BJ (cell line): ENCODE measurements at regions not wholly inside any gene's neighbourhood (a gene's known extent, or its start where the extent isn't known, plus 50 kb on each side); places are given as distances from the start of the nearest gene placed in this dataset.
"Not testable (repeated sequence)": the region's sequence is repeated elsewhere in the genome, so short reads cannot be mapped to it uniquely, and the experiment has no call there.

Experiments used
- CTCF ChIA-PET: fragments of 350-600 bp; formaldehyde crosslinking; extraction: SDS; loops from one replicate; lab custom pipeline; 2021; ENCODE audit warnings: antibody characterized with exemption, inconsistent platforms; lab: Yijun Ruan, JAX
- POLR2A ChIA-PET: fragments of 300-600 bp; sonication (Branson Sonifier 250); formaldehyde crosslinking; extraction: SDS; loops from one replicate; lab custom pipeline; 2021; ENCODE audit warnings: antibody characterized with exemption; lab: Charles Lee
- DNase-seq: peaks from one replicate; pipeline ENCODE4 v3.0.0-alpha.2; 2011; ENCODE audit warnings: low read depth
- H3K27me3 ChIP-seq: 2 replicates; pipeline ENCODE4 v1.6.0; 2011; ENCODE audit warnings: low read length; ENCODE audit not compliant: control insufficient read depth, insufficient read depth
- H3K36me3 ChIP-seq: 2 replicates; pipeline ENCODE4 v1.5.1; 2011; ENCODE audit warnings: low read length; ENCODE audit not compliant: control insufficient read depth, insufficient read depth
- H3K4me3 ChIP-seq: 2 replicates; pipeline ENCODE4 v1.5.1; 2011; ENCODE audit warnings: low read depth, mild to moderate bottlenecking, control low read depth, low read length
- TF ChIP-seq, protein P1 (sequence below): IDR thresholded peaks from 2 replicates; pipeline ENCODE4 v1.5.1; 2011; ENCODE audit warnings: low read depth, mild to moderate bottlenecking, control low read depth, inconsistent platforms, low read length, moderate library complexity; ENCODE audit not compliant: insufficient read depth

DNA sequence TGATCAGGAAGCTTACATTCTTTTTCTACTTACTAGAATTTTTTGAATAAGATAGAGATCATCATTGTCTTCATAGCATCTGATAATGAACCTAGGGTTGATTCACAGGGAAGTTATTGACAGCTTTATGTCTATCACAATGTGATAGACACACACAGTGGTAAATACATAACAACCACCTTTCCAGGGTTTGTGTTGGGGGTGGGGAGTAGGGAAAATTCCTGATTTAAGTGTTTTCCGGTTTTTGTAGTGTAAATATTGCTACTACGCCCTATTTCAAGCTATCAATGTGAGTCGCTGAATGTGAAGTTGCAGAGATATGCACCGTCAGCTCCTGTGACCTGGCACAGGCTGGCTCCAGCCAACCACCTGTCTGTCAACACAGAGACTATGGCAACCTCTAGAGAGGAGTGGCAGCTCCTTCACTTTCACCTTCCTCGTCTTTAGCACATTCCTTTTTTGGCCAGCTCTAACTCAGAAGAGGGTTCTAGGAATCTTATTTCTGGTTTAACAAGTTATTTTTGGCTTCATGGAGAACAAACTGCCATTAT lies 224.9 kb downstream of the MAT2B start:
- ChIA-PET POLR2A (no interaction called here), CTCF (no interaction called here)

DNA sequence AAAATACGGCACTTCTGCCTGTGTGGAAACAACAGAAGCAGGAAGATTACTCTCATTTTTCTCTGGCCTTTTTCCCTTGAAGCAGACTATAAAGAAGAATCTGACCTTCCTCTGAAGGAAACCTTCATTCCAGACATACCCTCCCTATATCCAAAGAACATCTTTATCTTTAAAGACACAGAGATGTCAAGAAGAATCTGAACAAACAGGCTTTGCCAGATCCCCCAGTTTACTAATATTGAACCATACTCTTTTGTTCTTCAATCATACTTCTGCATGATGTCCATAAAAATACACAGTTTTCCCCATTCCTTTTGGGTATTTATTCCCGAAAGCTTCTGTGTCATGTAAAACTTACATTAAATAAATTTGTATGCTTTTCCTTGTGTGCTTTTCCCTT lies 225.8 kb downstream of the MAT2B start:
- DNase-seq, result no peak
- Histone ChIP-seq H3K36me3 (no peaks in the 10 kb centered on the region), H3K4me3 (no peak overlapping the region), H3K27me3 (no peaks in the 10 kb centered on the region)
- ChIA-PET CTCF (no interaction called here), POLR2A (no interaction called here)
- TF ChIP-seq, protein P1, sequence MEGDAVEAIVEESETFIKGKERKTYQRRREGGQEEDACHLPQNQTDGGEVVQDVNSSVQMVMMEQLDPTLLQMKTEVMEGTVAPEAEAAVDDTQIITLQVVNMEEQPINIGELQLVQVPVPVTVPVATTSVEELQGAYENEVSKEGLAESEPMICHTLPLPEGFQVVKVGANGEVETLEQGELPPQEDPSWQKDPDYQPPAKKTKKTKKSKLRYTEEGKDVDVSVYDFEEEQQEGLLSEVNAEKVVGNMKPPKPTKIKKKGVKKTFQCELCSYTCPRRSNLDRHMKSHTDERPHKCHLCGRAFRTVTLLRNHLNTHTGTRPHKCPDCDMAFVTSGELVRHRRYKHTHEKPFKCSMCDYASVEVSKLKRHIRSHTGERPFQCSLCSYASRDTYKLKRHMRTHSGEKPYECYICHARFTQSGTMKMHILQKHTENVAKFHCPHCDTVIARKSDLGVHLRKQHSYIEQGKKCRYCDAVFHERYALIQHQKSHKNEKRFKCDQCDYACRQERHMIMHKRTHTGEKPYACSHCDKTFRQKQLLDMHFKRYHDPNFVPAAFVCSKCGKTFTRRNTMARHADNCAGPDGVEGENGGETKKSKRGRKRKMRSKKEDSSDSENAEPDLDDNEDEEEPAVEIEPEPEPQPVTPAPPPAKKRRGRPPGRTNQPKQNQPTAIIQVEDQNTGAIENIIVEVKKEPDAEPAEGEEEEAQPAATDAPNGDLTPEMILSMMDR, result no peak

More for the DNA sequence above, 224.9 kb downstream of the MAT2B start:
- TF ChIP-seq, protein P1, result no peak
- Histone ChIP-seq H3K4me3 (no peak overlapping the region), H3K27me3 (no peaks in the 10 kb centered on the region), H3K36me3 (no peaks in the 10 kb centered on the region)
- DNase-seq, result no peak

DNA sequence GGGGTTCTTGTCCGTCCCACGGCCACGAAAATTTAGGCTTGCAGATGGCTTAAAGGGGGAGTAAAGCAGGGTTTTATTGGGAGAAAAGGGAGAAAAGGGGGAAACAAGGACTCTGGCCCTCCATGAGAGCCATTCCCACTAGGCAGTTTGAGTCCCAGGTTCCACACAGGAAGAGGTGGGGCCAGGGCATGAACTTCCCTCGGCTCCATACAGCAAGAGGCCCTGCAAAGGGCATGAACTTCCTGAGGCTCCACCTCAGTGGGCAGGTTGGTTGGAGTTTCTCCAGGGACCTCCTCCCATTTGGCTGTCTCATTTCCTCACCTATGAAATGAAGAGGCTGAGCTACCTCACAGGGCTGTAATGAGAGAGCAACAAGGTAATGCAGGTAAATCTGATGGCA lies 229.7 kb downstream of the MAT2B start:
- no peaks in the 10 kb centered on the region for H3K36me3 ChIP-seq
- POLR2A ChIA-PET, result no interaction called here
- no peaks in the 10 kb centered on the region for H3K27me3 ChIP-seq
- DNase-seq, result no peak
- TF ChIP-seq, protein P1, result no peak
- CTCF ChIA-PET, result no interaction called here
- no peak overlapping the region for H3K4me3 ChIP-seq

DNA sequence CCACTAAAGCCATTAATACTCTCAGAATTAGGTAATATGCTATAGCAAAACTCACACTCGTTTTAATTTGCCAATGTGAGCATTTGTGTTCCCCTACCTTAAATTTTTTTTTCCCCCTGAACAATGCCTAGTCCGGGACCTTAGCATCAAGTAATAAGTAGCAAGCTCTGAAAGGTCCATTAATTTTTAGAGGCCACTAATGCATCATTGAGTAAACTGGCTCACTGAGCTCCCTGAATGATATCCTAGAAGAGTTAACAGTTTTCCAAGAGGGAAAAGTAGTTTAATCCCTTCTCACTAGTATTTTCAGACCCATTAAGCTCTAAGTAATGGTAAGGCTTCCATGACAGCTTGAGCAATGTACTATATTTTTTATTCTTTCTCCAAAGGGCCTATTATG lies 242.2 kb downstream of the MAT2B start:
- TF ChIP-seq, protein P1, result no peak
- no peak overlapping the region for H3K4me3 ChIP-seq
- H3K27me3 ChIP-seq, result no peaks in the 10 kb centered on the region; the same call in 1 of the 2 replicates
- ChIA-PET POLR2A (no interaction called here), CTCF (no interaction called here)
- no peaks in the 10 kb centered on the region for H3K36me3 ChIP-seq
- DNase-seq, result no peak

DNA sequence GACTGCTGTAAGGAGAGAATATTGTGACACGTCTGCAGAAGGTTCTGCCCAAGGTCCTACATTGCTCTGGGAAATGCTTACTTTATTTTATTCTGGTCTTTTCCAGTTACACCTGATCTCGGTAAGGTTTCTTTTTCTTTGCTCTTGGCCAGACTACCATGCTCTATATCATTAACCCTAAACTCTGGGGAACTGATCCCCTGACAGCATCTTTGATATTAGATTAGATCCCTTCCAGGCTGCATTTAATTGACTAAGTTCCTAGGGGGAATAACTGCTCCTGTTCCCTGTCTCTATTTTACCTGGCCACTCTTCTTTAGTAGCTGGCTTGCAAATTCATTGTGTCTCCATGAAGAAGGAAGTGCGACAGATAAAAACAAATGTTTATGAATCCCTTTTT lies 243.5 kb downstream of the MAT2B start:
- Histone ChIP-seq H3K36me3 (no peaks in the 10 kb centered on the region), H3K4me3 (no peak overlapping the region), H3K27me3 (no peaks in the 10 kb centered on the region; the same call in 1 of the 2 replicates)
- POLR2A ChIA-PET, result no interaction called here
- TF ChIP-seq, protein P1, result no peak
- DNase-seq, result no peak
- CTCF ChIA-PET, result no interaction called here

DNA sequence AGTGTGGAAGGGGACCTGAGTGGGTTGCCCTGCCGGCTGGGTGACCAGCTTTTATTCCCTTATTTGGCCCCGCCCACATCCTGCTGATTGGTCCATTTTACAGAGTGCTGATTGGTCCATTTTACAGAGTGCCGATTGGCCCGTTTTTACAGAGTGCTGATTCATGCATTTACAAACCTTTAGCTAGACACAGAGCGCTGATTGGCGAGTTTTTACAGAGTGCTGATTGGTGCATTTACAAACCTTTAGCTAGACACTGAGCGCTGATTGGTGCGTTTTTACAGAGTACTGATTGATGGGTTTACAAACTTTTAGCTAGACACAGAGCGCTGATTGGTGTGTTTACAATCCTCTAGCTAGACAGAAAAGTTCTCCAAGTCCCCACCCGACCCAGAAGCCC lies 245.0 kb downstream of the MAT2B start:
- DNase-seq, H3K27me3 ChIP-seq, H3K4me3 ChIP-seq, CTCF ChIA-PET, POLR2A ChIA-PET, H3K36me3 ChIP-seq: not testable (repeated sequence)
